B cell (primary cell): ENCODE measurements at regions not wholly inside any gene's neighbourhood (a gene's known extent, or its start where the extent isn't known, plus 50 kb on each side); places are given as distances from the start of the nearest gene placed in this dataset.

Experiments
- CTCF ChIP-seq: fragments of 200-600 bp; IDR thresholded peaks from one replicate; pipeline ENCODE4 v1.8.0; 2022; ENCODE audit warnings: antibody characterized with exemption, mild to moderate bottlenecking
- EZH2 ChIP-seq: IDR thresholded peaks from 2 replicates; pipeline ENCODE4 v1.6.1; 2012; ENCODE audit warnings: borderline replicate concordance, low read depth, mild to moderate bottlenecking, moderate library complexity, low read length; ENCODE audit not compliant: insufficient read depth, poor library complexity, severe bottlenecking

- TF ChIP-seq CTCF = no peak
- no peak for TF ChIP-seq EZH2
These were observed 367.4 kb upstream of the ZFHX3 start for GRCh38 chr16:73415286-73415685.
